Esophagus muscularis mucosa (tissue), 3 donors: ENCODE measurements at regions not wholly inside any gene's neighbourhood (a gene's known extent, or its start where the extent isn't known, plus 50 kb on each side); places are given as distances from the start of the nearest gene placed in this dataset.

Experiments used
- POLR2A ChIP-seq: fragments of 450-650 bp; IDR thresholded peaks from one replicate; pipeline ENCODE4 v1.6.1; 2017; ENCODE audit warnings: antibody characterized with exemption, moderate library complexity, mild to moderate bottlenecking, low read depth
- TF ChIP-seq, protein P1 (sequence below), 3 experiments: fragments of 200-600 bp in 2 of 3; fragments of 450-650 bp in 1 of 3; sonication (generic) in 2 of 3; IDR thresholded peaks; one replicate each; pipeline ENCODE4 v1.5.1; 2017 to 2019; ENCODE audit warnings: antibody characterized with exemption in 3 of 3, mild to moderate bottlenecking in 2 of 3, moderate library complexity in 1 of 3

GRCh38 chr2:162967811-162968210, 129.2 kb upstream of the KCNH7 start:
- TF ChIP-seq, protein P1, sequence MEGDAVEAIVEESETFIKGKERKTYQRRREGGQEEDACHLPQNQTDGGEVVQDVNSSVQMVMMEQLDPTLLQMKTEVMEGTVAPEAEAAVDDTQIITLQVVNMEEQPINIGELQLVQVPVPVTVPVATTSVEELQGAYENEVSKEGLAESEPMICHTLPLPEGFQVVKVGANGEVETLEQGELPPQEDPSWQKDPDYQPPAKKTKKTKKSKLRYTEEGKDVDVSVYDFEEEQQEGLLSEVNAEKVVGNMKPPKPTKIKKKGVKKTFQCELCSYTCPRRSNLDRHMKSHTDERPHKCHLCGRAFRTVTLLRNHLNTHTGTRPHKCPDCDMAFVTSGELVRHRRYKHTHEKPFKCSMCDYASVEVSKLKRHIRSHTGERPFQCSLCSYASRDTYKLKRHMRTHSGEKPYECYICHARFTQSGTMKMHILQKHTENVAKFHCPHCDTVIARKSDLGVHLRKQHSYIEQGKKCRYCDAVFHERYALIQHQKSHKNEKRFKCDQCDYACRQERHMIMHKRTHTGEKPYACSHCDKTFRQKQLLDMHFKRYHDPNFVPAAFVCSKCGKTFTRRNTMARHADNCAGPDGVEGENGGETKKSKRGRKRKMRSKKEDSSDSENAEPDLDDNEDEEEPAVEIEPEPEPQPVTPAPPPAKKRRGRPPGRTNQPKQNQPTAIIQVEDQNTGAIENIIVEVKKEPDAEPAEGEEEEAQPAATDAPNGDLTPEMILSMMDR (IDR thresholded peaks at IDR 0.05): no peak
- no peak for TF ChIP-seq POLR2A
